ENCODE measurements at regions not wholly inside any gene's neighbourhood (a gene's known extent, or its start where the extent isn't known, plus 50 kb on each side); places are given as distances from the start of the nearest gene placed in this dataset.

DNA sequence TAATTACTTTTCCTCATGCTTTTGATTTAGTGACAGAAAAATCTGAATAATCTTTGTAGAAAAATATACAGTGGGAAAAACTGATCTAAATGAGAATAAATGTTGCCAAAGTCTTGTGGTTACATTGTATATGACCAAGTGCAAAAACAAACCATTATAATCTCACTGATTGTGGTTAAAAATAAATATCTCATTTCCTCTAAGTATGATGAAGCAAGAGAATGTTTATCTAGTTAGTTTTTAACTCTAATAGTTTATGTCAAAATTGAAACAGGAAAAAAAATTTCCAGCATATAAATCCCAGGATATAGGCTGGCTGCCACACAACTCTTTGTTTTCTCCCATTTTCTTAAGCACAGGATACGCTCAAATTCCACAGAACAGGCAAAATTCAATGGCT is 392.7 kb upstream of the ID4 start:
- TF ChIP-seq POLR2A (IDR thresholded peaks at IDR 0.05; ENCODE audit: low read length) (no peak), GATA1 (IDR thresholded peaks at IDR 0.05; ENCODE audit: low read depth, low read length) (no peak)
